Liver (tissue), 8 donors: ENCODE measurements at regions not wholly inside any gene's neighbourhood (a gene's known extent, or its start where the extent isn't known, plus 50 kb on each side); places are given as distances from the start of the nearest gene placed in this dataset.

ENCODE experiments used
- DNase-seq: peaks from one replicate; pipeline ENCODE4 v3.0.0-alpha.2; 2017; ENCODE audit warnings: low spot score
- H3K27ac ChIP-seq, 2 donors: one replicate each; pipeline ENCODE4 v1.7.0; 2013; ENCODE audit warnings: inconsistent platforms in 2 of 2, low read length in 2 of 2, control low read depth in 1 of 2, low read depth in 1 of 2, mild to moderate bottlenecking in 1 of 2
- H3K27me3 ChIP-seq, 4 donors: one replicate each; pipeline versions ENCODE4 v1.6.1 to v1.7.0; 2013; ENCODE audit warnings: low read length in 3 of 4, inconsistent platforms in 1 of 4, mild to moderate bottlenecking in 1 of 4, moderate library complexity in 1 of 4; ENCODE audit not compliant: control insufficient read depth in 4 of 4, insufficient read depth in 4 of 4
- H3K36me3 ChIP-seq, 4 donors: one replicate each; pipeline versions ENCODE4 v1.6.1 to v1.7.0; 2013; ENCODE audit warnings: low read length in 3 of 4, mild to moderate bottlenecking in 3 of 4, low read depth in 1 of 4, moderate library complexity in 1 of 4; ENCODE audit not compliant: control insufficient read depth in 4 of 4, insufficient read depth in 3 of 4
- H3K4me1 ChIP-seq, 4 donors: one replicate each; pipeline versions ENCODE4 v1.6.1 to v1.7.0; 2013; ENCODE audit warnings: low read length in 3 of 4, mild to moderate bottlenecking in 3 of 4, moderate library complexity in 1 of 4; ENCODE audit not compliant: control insufficient read depth in 4 of 4, insufficient read depth in 4 of 4
- H3K4me3 ChIP-seq, 3 donors: one replicate each; pipeline versions ENCODE4 v1.6.1 to v1.7.0; 2013; ENCODE audit warnings: low read length in 3 of 3, control low read depth in 1 of 3, low read depth in 1 of 3, mild to moderate bottlenecking in 1 of 3
- H3K9ac ChIP-seq, 2 donors: one replicate each; pipeline ENCODE4 v1.7.0; 2013; ENCODE audit warnings: low read length in 2 of 2, mild to moderate bottlenecking in 2 of 2, moderate library complexity in 2 of 2, control low read depth in 1 of 2, low read depth in 1 of 2
- H3K9me3 ChIP-seq, 4 donors: one replicate each; pipeline versions ENCODE4 v1.6.1 to v1.7.0; 2013; ENCODE audit warnings: low read length in 3 of 4; ENCODE audit not compliant: control insufficient read depth in 4 of 4
- ATF3 ChIP-seq: IDR thresholded peaks from 2 replicates; pipeline ENCODE4 v1.6.1; 2016; ENCODE audit warnings: antibody characterized with exemption
- EGR1 ChIP-seq, 2 donors: IDR thresholded peaks; 2 replicates each; pipeline ENCODE4 v1.6.1; 2016 to 2018; ENCODE audit warnings: antibody characterized with exemption in 2 of 2, low read depth in 2 of 2
- FOXA1 ChIP-seq: IDR thresholded peaks from 2 replicates; pipeline ENCODE4 v1.6.1; 2016; ENCODE audit warnings: antibody characterized with exemption
- FOXA2 ChIP-seq: IDR thresholded peaks from 2 replicates; pipeline ENCODE4 v1.6.1; 2016; ENCODE audit warnings: antibody characterized with exemption
- GABPA ChIP-seq, 2 donors: IDR thresholded peaks in 1 of 2; conservative IDR thresholded peaks in 1 of 2; 2 replicates each; pipeline ENCODE4 v1.6.1; 2016; ENCODE audit warnings: antibody characterized with exemption in 2 of 2, mild to moderate bottlenecking in 1 of 2, moderate library complexity in 1 of 2
- HNF4A ChIP-seq, 2 donors: conservative IDR thresholded peaks; 2 replicates each; pipeline ENCODE4 v1.6.1; 2016; ENCODE audit warnings: antibody characterized with exemption in 2 of 2, mild to moderate bottlenecking in 2 of 2
- HNF4G ChIP-seq: IDR thresholded peaks from 2 replicates; pipeline ENCODE4 v1.6.1; 2016; ENCODE audit warnings: antibody characterized with exemption
- JUND ChIP-seq, 2 donors: IDR thresholded peaks; 2 replicates each; pipeline ENCODE4 v1.6.1; 2016; ENCODE audit warnings: antibody characterized with exemption in 2 of 2
- MAX ChIP-seq: IDR thresholded peaks from 2 replicates; pipeline ENCODE4 v1.6.1; 2016; ENCODE audit warnings: antibody characterized with exemption
- NR2F2 ChIP-seq: IDR thresholded peaks from 2 replicates; pipeline ENCODE4 v1.6.1; 2016; ENCODE audit warnings: antibody characterized with exemption
- REST ChIP-seq: IDR thresholded peaks from 2 replicates; pipeline ENCODE4 v1.6.1; 2016; ENCODE audit warnings: antibody characterized with exemption, mild to moderate bottlenecking
- SP1 ChIP-seq: IDR thresholded peaks from 2 replicates; pipeline ENCODE4 v1.6.1; 2018; ENCODE audit warnings: antibody characterized with exemption, mild to moderate bottlenecking
- TAF1 ChIP-seq: conservative IDR thresholded peaks from 2 replicates; pipeline ENCODE4 v1.6.1; 2016; ENCODE audit warnings: antibody characterized with exemption, mild to moderate bottlenecking
- YY1 ChIP-seq: IDR thresholded peaks from 2 replicates; pipeline ENCODE4 v1.6.1; 2016; ENCODE audit warnings: antibody characterized with exemption, mild to moderate bottlenecking
- ZBTB33 ChIP-seq: IDR thresholded peaks from 2 replicates; pipeline ENCODE4 v1.6.1; 2016; ENCODE audit warnings: antibody characterized with exemption
- WGBS: extraction: QIAGEN DNeasy Blood & Tissue Kit; methylation state at CpG from one replicate; pipeline ENCODE4 v1.1.7; 2013; 5-methylcytosine and 5-hydroxymethylcytosine counted together
- TF ChIP-seq, protein P1 (sequence below): fragments of 150-350 bp; IDR thresholded peaks from 2 replicates; pipeline ENCODE4 v1.5.1; 2017; ENCODE audit warnings: improper control_type of control experiment, low read depth, low read length; ENCODE audit not compliant: missing input control
- donor health status: healthy.
- donor health status: healthy.
- donor health status: healthy.
- donor health status: healthy.
- donor health status: healthy.

- H3K27me3 ChIP-seq: no peaks in the 10 kb centered on the region
- no peaks in the 10 kb centered on the region for H3K4me1 ChIP-seq
- no peak for DNase-seq
- no peak overlapping the region for H3K4me3 ChIP-seq
- H3K27ac ChIP-seq: no peak overlapping the region
- TF ChIP-seq FOXA2 (no peak), MAX (no peak)
- TF ChIP-seq, protein P1, sequence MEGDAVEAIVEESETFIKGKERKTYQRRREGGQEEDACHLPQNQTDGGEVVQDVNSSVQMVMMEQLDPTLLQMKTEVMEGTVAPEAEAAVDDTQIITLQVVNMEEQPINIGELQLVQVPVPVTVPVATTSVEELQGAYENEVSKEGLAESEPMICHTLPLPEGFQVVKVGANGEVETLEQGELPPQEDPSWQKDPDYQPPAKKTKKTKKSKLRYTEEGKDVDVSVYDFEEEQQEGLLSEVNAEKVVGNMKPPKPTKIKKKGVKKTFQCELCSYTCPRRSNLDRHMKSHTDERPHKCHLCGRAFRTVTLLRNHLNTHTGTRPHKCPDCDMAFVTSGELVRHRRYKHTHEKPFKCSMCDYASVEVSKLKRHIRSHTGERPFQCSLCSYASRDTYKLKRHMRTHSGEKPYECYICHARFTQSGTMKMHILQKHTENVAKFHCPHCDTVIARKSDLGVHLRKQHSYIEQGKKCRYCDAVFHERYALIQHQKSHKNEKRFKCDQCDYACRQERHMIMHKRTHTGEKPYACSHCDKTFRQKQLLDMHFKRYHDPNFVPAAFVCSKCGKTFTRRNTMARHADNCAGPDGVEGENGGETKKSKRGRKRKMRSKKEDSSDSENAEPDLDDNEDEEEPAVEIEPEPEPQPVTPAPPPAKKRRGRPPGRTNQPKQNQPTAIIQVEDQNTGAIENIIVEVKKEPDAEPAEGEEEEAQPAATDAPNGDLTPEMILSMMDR: no peak
- no peaks in the 10 kb centered on the region for H3K36me3 ChIP-seq
- WGBS: 91% methylated on average over 11 of the region's 11 CpGs
- H3K9me3 ChIP-seq: no peaks in the 10 kb centered on the region
- H3K9ac ChIP-seq: no peak overlapping the region
Measured at GRCh38 chr4:156481845-156482244, 489.8 kb downstream of the PDGFC start.

- H3K27me3 ChIP-seq: no peaks in the 10 kb centered on the region
- no peak overlapping the region for H3K27ac ChIP-seq
- H3K9ac ChIP-seq: no peak overlapping the region
- no peaks in the 10 kb centered on the region for H3K9me3 ChIP-seq
- H3K4me1 ChIP-seq: no peaks in the 10 kb centered on the region
- no peak for DNase-seq
- H3K36me3 ChIP-seq: no peaks in the 10 kb centered on the region
- 47% methylated on average over 2 of the region's 2 CpGs for WGBS
- no peak for TF ChIP-seq YY1
- no peak for TF ChIP-seq JUND (IDR thresholded peaks at IDR 0.05)
- no peak for TF ChIP-seq ZBTB33
- no peak for TF ChIP-seq FOXA1
- H3K4me3 ChIP-seq: no peak overlapping the region
Measured at GRCh38 chr4:156477636-156478035, 494.0 kb downstream of the PDGFC start.

- DNase-seq: no peak
- Histone ChIP-seq H3K27ac (no peak overlapping the region), H3K27me3 (no peaks in the 10 kb centered on the region), H3K9ac (no peak overlapping the region), H3K9me3 (no peaks in the 10 kb centered on the region), H3K36me3 (no peaks in the 10 kb centered on the region), H3K4me1 (no peaks in the 10 kb centered on the region), H3K4me3 (no peak overlapping the region)
- TF ChIP-seq ATF3: no peak
- TF ChIP-seq FOXA1: no peak
- no peak for TF ChIP-seq REST
- TF ChIP-seq MAX: no peak
- TF ChIP-seq YY1: no peak
- no peak for TF ChIP-seq HNF4G
- TF ChIP-seq TAF1: no peak
- TF ChIP-seq FOXA2: no peak
- no peak for TF ChIP-seq EGR1 (IDR thresholded peaks at IDR 0.05; ENCODE audit: low read depth in 2 of 2)
- no peak for TF ChIP-seq NR2F2
- TF ChIP-seq HNF4A (conservative IDR thresholded peaks at IDR 0.05): no peak
- no peak for TF ChIP-seq SP1
- no peak for TF ChIP-seq GABPA (IDR thresholded peaks at IDR 0.05 in 1 of 2, conservative IDR thresholded peaks at IDR 0.05 in 1 of 2)
- WGBS: 86% methylated on average over 2 of the region's 2 CpGs
Measured at GRCh38 chr4:156476359-156476758, 495.2 kb downstream of the PDGFC start.
